SU-DHL-6 (cell line): ENCODE measurements at regions not wholly inside any gene's neighbourhood (a gene's known extent, or its start where the extent isn't known, plus 50 kb on each side); places are given as distances from the start of the nearest gene placed in this dataset.

Experiments used
- CTCF ChIP-seq: fragments of 200-600 bp; sonication (generic); IDR thresholded peaks from one replicate; pipeline ENCODE4 v1.5.1; 2017; ENCODE audit warnings: antibody characterized with exemption, mild to moderate bottlenecking, low read length, moderate library complexity; ENCODE audit not compliant: insufficient read depth, poor library complexity, severe bottlenecking
- EZH2phosphoT487 ChIP-seq: fragments of 200-600 bp; sonication (generic), shearing (Covaris generic); conservative IDR thresholded peaks from 2 replicates; pipeline ENCODE4 v1.6.1; 2018; ENCODE audit warnings: mild to moderate bottlenecking, antibody characterized with exemption, low read length, moderate library complexity, mixed read lengths

GRCh38 chr13:84131249-84131648 is 249.0 kb upstream of the SLITRK1 start:
- TF ChIP-seq CTCF = no peak
- no peak for TF ChIP-seq EZH2phosphoT487
